WTC11 (cell line): ENCODE measurements at regions not wholly inside any gene's neighbourhood (a gene's known extent, or its start where the extent isn't known, plus 50 kb on each side); places are given as distances from the start of the nearest gene placed in this dataset.

Experiments used
- CTCF ChIP-seq: fragments of 200-600 bp; IDR thresholded peaks from 2 replicates; pipeline ENCODE4 v1.8.0; 2022; ENCODE audit warnings: antibody characterized with exemption
- ELF4 ChIP-seq: sonication (generic); formaldehyde crosslinking; IDR thresholded peaks from 2 replicates; pipeline ENCODE4 v1.8.1; 2022; ENCODE audit warnings: low read depth, mild to moderate bottlenecking, moderate library complexity, missing genetic modification reagents
- ZBTB21 ChIP-seq: sonication (generic); formaldehyde crosslinking; IDR thresholded peaks from 2 replicates; pipeline ENCODE4 v1.8.1; 2023; ENCODE audit warnings: mild to moderate bottlenecking, missing genetic modification reagents, borderline replicate concordance

GRCh38 chr20:9935285-9935684 lies 96.4 kb upstream of the PAK5 start:
- TF ChIP-seq CTCF (no peak), ZBTB21 (no peak), ELF4 (CRISPR knock-in tag) (no peak)
